Stomach (tissue), 4 donors: ENCODE measurements at regions not wholly inside any gene's neighbourhood (a gene's known extent, or its start where the extent isn't known, plus 50 kb on each side); places are given as distances from the start of the nearest gene placed in this dataset.

Experiments used
- CTCF ChIP-seq, 7 experiments: fragments of 450-650 bp in 4 of 7; fragments of 200-600 bp in 3 of 7; sonication (generic) in 3 of 7; IDR thresholded peaks; one replicate each; pipeline ENCODE4 v1.5.1; 2016 to 2019; ENCODE audit warnings: antibody characterized with exemption in 7 of 7, control low read depth in 2 of 7, mild to moderate bottlenecking in 1 of 7
- EP300 ChIP-seq: sonication (generic); formaldehyde crosslinking; IDR thresholded peaks from one replicate; pipeline ENCODE4 v1.6.1; 2017; ENCODE audit warnings: antibody characterized with exemption
- POLR2A ChIP-seq, 4 donors: fragments of 450-650 bp; IDR thresholded peaks; one replicate each; pipeline ENCODE4 v1.6.1; 2016; ENCODE audit warnings: antibody characterized with exemption in 4 of 4, control low read depth in 2 of 4, mild to moderate bottlenecking in 1 of 4, moderate library complexity in 1 of 4
- POLR2AphosphoS5 ChIP-seq, 3 donors: sonication (generic); formaldehyde crosslinking; IDR thresholded peaks; one replicate each; pipeline ENCODE4 v1.6.1; 2016; ENCODE audit warnings: antibody characterized with exemption in 3 of 3

DNA sequence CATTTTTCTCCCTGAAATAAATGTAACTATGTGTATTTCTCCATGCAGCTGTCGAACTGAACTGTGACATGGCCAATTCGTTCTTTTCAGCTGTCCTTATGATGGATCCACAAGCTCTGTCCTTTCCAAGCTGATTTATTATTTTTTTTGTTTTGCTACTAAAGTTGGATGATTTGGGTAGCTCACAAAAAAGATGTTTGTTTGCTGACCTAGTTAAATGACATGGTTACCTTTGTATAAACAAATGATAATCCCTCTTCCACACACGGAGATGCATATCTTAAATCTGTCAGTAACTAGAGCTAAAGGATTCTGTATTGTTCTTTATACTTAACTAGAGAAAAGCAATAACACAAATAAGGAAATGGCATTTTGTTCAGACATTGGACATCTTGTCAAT is 884.3 kb upstream of the PCDH20 start:
- TF ChIP-seq CTCF (IDR thresholded peaks at IDR 0.05) = no peak
- no peak for TF ChIP-seq POLR2A (IDR thresholded peaks at IDR 0.05)
- TF ChIP-seq EP300 = no peak
- no peak for TF ChIP-seq POLR2AphosphoS5 (IDR thresholded peaks at IDR 0.05)
